NCI-H82 treated with DMSO at 0.1 percent for 48 hours (cell line): ENCODE measurements at regions not wholly inside any gene's neighbourhood (a gene's known extent, or its start where the extent isn't known, plus 50 kb on each side); places are given as distances from the start of the nearest gene placed in this dataset.

Source experiments
- DNase-seq: peaks from one replicate; lab custom pipeline; 2025; ENCODE audit not compliant: unreplicated experiment; lab: John Stamatoyannopoulos, UW

GRCh38 chr1:21347072-21347581 is 56.9 kb upstream of the ECE1 start:
- no peak for DNase-seq

GRCh38 chr1:21346365-21347071 is 56.3 kb upstream of the ECE1 start:
- no peak for DNase-seq

- no peak for DNase-seq
Measured at GRCh38 chr1:21344750-21345443, 54.6 kb upstream of the ECE1 start.

- no peak for DNase-seq
Measured at GRCh38 chr1:21344098-21344749, 54.0 kb upstream of the ECE1 start.

GRCh38 chr1:21342961-21343838 is 52.9 kb upstream of the ECE1 start:
- DNase-seq = no peak

GRCh38 chr1:21341517-21342078 is 51.3 kb upstream of the ECE1 start:
- DNase-seq = no peak

GRCh38 chr1:21341022-21341421 is 50.8 kb upstream of the ECE1 start:
- no peak for DNase-seq

GRCh38 chr1:21340230-21340945 is 50.1 kb upstream of the ECE1 start:
- no peak for DNase-seq
